Mucosa of gallbladder (tissue), 1 donor: ENCODE measurements at regions not wholly inside any gene's neighbourhood (a gene's known extent, or its start where the extent isn't known, plus 50 kb on each side); places are given as distances from the start of the nearest gene placed in this dataset.

Source experiments
- DNase-seq: peaks from one replicate; pipeline ENCODE4 v3.0.0-alpha.2; 2020; ENCODE audit warnings: low spot score
- donor health status: DM: no; HTN: no; CAD: no.

- no peak for DNase-seq
Observed at GRCh38 chr18:27762054-27762453, 414.9 kb downstream of the CDH2 start.

GRCh38 chr18:27752944-27753343, 424.0 kb downstream of the CDH2 start:
- no peak for DNase-seq

DNA sequence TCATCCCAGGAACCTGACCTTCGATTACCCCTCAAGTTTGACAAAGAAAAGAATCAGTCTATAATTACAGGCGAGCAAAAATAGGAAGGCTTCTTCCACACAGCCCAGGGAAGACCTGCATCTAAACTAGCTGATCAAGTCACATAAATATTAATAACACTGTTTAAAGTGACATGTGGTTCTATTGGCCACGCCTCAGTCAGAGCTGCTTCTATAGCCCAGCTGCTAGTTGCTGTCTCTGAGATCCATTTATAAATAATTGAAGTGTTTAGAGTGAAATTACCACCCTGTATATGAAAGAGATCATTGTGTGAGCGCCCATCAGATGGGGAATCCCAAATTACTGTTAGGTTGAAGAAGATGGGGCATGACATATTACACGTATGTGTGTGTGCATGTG, 426.0 kb downstream of the CDH2 start:
- DNase-seq, result no peak

DNA sequence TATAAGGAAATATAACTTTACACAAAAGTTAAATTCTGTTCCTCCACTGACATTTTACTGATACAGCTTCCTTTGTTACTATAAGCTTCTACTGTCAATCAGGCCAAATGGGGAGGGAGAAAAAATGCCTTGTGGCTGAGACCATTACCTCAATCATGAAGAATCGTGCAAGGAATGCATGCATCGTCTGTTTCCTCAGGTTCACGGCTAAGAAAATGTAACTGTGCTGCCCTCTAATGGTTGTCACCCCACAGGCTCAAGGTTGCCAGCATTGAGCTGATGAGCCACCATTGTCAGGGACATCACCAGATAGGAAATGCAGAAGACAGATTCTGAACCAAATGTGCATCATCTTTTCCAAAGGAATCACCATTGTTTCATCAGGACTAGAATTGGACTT, 426.9 kb downstream of the CDH2 start:
- peak; percentile 54 for DNase-seq

- no peak for DNase-seq
Observed at GRCh38 chr18:27749194-27749593, 427.7 kb downstream of the CDH2 start.

DNA sequence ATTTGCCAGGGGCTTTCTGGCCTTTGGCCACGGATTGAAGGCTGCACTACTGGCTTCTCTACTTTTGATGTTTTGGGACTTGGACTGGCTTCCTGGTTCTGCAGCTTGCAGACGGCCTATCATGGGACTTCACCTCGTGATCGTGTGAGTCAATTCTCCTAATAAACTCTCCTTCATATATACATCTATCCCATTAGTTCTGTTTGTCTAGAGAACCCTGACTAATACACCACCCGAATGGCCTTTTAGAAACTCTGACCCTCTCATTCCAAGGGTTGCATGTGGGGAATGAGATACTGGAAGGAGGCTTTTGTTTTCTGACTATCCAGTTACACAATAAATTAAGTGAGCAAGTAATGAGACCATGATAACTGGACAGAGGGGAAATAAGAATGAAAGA, 430.7 kb downstream of the CDH2 start:
- DNase-seq, result no peak

GRCh38 chr18:27735117-27735516, 441.8 kb downstream of the CDH2 start:
- no peak for DNase-seq

DNA sequence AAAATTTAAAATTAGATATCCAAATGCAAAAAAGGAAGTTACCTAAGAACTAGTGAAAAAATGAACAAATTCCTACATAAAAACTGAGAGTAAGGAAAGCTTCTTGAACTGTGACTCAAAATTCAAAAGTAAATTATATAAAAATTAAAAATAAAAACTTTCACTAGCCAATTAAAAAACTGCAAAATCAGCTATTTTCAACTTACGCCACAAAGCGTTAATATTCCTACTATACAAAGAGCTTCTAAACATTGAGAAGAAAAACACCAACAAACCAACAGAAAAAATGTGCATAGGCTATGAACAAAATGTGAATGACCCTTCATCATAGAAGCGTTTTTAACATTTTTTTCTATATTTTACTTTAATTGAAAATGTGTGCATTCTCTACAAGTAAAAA, 445.7 kb downstream of the CDH2 start:
- no peak for DNase-seq

DNA sequence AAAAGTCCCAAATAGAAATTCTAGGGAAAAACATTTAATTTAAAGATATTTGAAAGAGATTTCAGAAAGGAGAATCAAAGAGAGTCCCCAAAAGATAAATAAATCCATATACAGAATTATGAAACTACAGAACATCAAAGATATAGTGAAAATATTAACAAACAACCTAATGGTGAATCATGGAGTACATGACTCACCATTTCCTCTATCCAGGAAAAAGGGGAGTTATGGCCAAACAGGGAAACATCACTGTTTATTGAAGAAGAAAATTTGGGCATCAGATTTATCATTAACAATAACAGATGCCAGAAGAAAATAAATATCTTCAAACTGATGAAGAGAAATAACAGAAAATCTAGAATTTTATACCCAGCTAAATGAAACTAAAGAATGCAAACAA, 448.3 kb downstream of the CDH2 start:
- no peak for DNase-seq

DNA sequence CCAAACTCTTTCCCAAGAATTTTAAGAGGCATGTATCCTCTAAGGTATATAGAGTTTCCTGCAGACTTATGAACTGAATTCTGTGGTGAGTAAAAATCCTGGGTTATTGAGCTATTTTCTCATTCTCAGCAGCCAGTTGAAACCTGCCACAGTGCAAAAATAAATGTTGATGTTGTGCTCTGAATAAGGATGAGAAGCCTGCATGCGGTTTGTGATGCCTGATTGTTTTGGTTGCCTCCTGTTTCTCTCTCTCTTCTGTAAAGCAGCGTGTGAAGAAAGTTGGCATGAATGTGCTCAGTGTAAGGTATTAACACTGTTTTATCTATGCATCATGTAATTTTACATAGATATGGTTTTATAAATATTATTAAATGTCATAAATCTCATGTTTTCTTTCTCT, 452.6 kb downstream of the CDH2 start:
- no peak for DNase-seq

- DNase-seq, result no peak
Observed at GRCh38 chr18:27723168-27723567, 453.8 kb downstream of the CDH2 start.

- no peak for DNase-seq
Observed at GRCh38 chr18:27719680-27720079, 457.2 kb downstream of the CDH2 start.

DNA sequence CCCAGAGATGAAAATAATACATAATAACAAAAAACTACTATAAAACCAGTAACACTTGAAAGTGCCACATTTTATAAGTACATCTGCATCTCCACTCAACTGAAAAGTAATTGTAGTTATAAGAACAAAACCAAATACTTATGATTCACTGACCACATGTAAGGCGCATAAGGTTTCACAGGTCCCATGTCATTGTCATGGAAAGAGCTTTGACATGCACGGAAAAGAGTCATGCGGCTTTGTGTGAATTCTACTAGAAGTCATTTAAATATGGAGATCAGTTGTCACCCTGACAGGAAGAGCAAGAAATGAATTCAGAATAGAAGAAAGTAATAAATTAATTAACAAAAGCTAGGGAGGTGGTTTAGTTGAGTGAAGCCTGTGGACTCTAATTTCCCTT, 459.1 kb downstream of the CDH2 start:
- DNase-seq, result no peak

- DNase-seq, result no peak
Observed at GRCh38 chr18:27717250-27717649, 459.7 kb downstream of the CDH2 start.

GRCh38 chr18:27715751-27716150, 461.2 kb downstream of the CDH2 start:
- DNase-seq, result no peak

GRCh38 chr18:27713738-27714095, 463.2 kb downstream of the CDH2 start:
- DNase-seq, result no peak

- DNase-seq, result no peak
Observed at GRCh38 chr18:27713037-27713737, 463.7 kb downstream of the CDH2 start.

GRCh38 chr18:27712066-27712465, 464.9 kb downstream of the CDH2 start:
- no peak for DNase-seq

GRCh38 chr18:27711382-27711781, 465.5 kb downstream of the CDH2 start:
- DNase-seq, result no peak

DNA sequence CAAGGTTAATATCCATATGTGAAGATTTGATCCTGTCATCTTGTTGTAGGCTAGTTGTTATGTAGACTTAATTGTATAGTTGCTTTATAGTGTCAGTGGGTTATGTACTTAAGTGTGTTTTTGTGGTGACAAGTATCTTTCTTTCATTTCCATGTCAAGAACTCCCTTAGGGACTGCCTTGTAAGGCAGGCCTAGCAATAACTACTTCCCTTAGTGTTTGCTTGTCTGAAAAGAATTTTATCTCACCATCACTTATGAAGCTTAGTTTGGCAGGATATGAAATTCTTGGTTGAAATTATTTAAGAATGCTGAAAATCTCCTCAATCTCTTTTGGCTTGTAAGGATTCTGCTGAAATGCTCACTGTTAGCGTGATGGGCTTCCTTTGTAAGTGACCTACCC, 467.6 kb downstream of the CDH2 start:
- DNase-seq, result no peak

- no peak for DNase-seq
Observed at GRCh38 chr18:27707201-27707600, 469.7 kb downstream of the CDH2 start.

GRCh38 chr18:27704736-27705361, 472.1 kb downstream of the CDH2 start:
- DNase-seq, result no peak

DNA sequence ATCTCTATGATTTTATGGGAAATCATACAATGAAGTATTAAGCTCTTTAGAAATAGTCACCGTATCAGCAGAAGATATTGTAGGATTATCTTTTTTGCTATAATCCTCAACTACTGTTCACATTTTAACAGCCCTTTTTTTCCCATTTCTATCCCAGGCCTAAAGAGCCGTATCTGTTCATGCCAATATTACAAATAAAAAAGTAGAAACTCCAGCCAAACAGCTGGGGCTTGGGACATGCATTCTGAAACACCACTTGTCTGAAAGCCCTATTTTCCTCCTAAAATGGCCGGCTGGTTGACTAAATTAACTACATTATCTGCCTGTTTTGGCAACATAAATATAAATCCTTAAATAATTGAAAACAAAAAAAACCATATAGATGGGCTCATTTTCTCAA, 477.8 kb downstream of the CDH2 start:
- DNase-seq, result no peak

DNA sequence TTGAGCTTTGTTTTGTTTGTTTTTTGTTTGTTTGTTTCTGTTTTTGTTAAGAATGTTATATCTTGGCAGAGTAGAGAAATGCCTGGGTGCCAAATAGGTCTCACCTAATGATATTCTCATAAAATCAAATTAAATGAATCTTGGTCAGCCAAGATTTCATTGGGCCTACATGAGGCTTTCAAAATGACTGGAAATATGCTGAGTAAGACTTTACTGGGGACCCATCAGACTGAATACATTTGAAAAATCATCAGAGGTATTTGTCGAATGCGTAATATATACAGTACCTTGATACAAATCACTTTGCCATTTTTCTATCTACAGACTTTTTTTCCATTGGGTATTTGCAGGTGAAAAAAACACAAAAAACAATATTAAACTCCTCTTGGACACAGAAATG, 480.8 kb downstream of the CDH2 start:
- DNase-seq, result no peak
